NCI-H82 (cell line): ENCODE measurements at regions not wholly inside any gene's neighbourhood (a gene's known extent, or its start where the extent isn't known, plus 50 kb on each side); places are given as distances from the start of the nearest gene placed in this dataset.

Experiments
- DNase-seq: peaks from one replicate; lab custom pipeline; 2025; lab: John Stamatoyannopoulos, UW

DNA sequence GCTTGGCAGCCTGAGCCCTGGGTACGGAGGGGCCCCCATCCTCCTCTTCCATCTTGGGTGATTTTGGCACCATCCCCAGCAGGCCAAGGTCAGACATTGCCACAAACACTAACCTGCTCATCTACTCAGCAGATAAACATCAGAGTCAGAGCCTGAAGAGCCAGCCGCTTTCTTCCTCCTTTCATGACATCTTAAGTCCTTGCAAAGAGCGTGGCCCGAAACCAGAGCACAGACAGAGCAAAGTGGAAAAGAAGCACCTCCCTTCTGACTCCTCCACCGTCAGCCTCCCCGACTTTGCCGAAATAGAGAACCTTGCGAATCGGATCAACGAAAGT, 60.4 kb upstream of the RPH3AL start:
- no peak for DNase-seq

DNA sequence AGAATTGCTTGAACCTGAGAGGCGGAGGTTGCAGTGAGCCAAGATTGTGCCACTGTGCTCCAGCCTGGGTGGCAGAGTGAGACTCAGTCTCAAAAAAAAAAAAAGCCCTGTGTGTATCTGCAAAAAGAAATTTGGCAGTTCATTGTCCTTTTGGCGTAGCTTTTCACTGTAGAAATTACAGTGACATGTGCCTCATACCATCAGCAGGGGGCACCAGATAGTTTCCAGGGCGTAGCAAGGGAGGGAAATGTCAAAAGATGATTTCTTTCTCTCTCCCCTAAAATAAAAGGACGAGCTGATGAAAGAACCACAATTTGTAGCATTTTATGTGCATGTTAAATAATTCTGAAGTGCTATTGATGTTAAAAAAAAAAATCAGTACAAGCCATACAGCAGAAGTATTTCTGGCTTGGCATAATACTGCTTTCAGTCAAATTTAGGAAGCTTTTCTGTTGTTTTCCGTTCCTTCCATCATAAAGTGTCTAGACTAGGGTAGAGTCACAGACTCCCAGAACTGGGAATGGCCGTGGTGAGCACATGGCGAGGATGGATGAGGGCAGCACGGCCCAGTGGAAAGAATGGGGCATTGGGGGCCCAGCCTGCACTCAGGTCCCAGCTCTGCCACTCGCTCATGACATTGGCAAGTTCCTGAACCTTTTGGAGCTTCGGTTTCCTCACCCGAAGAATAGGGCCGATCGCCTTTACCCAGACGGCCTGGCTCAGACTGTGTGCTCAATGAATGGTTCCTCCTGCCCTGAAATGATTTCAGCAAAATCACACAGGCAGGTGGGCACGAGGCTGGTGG, 59.8 kb upstream of the RPH3AL start:
- DNase-seq: peak; percentile 79

DNA sequence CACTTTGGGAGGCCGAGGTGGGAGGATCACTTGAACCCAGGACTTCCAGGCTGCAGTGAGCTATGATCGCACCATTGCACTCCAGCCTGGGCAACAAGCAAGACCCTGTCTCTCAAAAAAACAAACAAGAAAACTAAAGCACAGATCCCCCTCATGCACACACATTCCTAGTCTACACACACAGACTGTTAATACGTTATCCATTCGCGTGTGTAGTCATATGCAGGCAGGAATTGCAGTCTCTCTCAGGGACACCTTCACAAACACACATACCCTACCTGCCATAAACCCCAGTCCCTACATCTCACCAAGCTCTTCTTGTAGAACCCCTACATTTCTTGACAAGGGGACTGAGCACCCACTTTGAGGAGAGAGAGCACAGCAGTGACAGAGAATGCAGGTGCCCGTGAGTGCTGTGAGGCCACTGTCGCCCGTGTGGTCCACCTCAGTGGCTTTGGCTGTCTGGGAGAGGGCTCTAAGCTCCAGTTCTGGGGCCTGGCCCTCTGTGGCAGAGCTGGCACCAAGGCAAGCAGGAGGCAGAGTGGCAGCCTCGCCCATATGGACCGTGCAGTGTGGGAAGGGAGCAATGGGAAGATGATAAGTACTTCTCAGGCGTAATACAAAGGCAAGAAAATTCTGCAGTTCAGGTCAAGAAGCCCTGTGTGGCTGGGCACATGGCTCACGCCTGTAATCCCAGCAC, 59.0 kb upstream of the RPH3AL start:
- no peak for DNase-seq

DNA sequence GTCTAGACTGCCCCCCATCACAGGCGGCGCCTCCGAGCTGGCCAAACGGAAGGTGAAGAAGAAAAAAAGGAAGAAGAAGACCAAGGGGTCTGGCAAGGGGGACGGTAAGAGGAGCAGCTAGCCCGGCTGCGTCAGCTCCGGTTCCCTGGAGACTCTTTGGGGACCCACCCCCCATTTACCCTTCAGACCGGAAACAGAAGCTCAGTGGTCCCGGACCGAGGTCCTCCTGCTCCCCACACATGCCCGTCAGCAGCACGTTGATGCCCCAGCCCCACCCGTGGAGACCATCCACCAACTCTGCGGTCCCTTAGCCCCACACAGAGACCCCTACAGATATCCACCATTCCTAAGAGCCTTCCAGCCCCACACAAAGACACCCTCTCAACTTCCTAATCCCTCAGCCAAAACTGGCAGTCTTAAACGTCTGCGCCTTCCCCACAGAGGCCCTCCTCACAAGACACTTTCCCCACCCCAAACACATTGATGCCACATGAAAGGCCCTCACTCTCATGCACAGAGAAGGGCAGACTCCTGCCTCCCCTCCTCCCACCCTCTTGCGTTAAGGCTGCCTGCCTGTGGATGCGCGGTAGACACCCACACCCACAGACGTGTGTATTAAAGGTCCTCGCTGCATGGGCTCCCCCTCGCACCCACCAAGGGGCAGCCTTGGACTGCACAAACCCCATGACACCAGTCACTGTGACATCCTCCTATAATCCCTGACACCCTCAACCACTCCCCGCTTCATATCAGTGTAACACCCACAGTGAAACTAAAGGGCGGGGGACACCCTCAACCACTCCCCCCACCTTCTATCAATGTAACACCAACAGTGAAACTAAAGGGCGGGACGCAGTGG, 58.2 kb upstream of the RPH3AL start:
- DNase-seq: peak; percentile 75

DNA sequence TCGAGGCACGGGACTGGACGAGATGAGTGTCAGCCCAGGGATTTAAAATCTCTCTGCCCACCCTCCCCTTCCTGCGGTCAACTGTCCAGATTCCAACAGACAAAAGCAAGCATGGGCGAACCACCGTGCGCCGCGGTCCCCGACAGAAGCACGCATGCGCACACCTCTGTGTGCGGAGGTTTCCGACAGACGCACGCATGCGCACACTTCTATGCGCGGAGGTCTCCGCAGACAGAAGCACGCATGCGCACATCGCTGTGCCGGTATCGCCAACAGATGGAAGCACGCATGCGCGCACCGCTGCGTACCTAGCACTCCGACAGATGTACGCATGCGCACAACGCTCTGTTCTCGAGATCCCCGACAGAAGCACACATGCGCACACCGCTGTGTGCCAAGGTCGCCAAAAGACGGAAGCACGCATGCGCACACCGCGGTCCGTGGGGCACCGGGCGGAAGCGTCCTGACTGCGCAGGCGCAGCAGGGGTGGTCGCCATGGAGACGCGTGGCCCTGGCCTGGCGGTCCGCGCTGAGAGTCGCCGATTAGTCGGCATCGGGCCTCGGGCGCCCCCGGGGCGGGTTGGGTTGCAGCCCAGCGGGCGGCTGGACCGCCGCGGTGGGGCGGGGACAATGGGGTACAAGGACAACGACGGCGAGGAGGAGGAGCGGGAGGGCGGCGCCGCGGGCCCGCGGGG, 57.4 kb upstream of the RPH3AL start:
- peak; percentile 100 for DNase-seq

DNA sequence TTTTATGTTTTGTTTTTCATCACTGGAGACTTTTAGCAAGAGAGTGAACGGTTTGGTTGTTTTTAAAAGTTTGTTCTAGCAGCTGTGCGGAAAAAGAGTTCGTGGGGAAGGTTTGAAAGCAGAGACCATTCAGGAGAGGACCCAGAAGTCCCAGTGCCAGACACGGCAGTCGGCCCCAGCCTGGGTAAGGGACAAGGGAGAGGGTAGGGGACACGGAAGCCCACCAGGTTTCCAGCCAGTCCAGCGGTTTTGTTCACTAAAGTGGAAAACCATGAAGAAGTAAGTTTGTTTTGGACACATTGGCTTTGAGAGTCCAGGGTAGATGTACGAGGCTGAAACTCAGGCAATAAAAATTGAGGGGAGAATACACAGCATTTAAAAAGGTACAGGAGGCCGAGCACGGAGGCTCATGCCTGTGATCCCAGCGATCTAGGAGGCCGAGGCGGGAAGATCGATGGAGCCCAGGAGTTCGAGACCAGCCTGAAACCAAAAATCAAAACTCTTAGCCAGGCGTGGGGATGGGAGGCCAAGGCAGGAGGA, 56.8 kb upstream of the RPH3AL start:
- DNase-seq: no peak

DNA sequence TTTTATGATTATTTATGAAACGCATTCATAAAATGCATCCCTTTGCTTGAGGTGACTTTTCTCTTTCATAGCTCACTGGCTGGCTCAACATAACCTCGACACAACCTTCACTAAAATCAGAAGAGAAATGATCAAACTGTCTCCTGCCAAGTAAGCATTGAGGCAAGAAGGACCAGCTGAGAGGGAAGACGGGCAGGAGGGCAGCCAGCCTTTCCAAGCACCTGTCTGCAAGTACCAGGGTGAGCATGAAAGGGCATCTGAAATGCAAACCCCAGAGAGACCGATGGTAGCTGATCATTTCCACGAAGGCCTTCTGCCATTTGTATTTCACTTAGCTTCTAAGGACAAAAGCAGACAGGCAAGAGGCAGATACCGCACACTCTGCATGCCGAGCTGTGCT, 52.1 kb upstream of the RPH3AL start:
- DNase-seq: no peak
